Endometrial microvascular endothelial cells (primary cell): ENCODE measurements at regions not wholly inside any gene's neighbourhood (a gene's known extent, or its start where the extent isn't known, plus 50 kb on each side); places are given as distances from the start of the nearest gene placed in this dataset.

Experiments used
- in situ Hi-C: cut with HindIII; loops from 2 replicates; pipeline ENCODE4 v1.10.0; 2017; ENCODE audit warnings: low sequenced_read_pairs, low pct_unique_long_range_greater_than_20kb; ENCODE audit errors: inconsistent ontology term

- in situ Hi-C loops: no loop called here
Measured at GRCh38 chr18:71485611-71486010, 1058.5 kb downstream of the CBLN2 start.

GRCh38 chr18:71471963-71472725 is 1072.0 kb downstream of the CBLN2 start:
- in situ Hi-C loops: no loop called here

- in situ Hi-C loops: no loop called here
Measured at GRCh38 chr18:71456206-71456605, 1087.9 kb downstream of the CBLN2 start.

GRCh38 chr18:71450257-71450656 is 1093.9 kb downstream of the CBLN2 start:
- in situ Hi-C loops: no loop called here

- in situ Hi-C loops: no loop called here
Measured at GRCh38 chr18:71443706-71444480, 1100.2 kb downstream of the CBLN2 start.

GRCh38 chr18:71442731-71443141 is 1101.4 kb downstream of the CBLN2 start:
- in situ Hi-C loops: no loop called here

GRCh38 chr18:71441156-71441555 is 1103.0 kb downstream of the CBLN2 start:
- in situ Hi-C loops: no loop called here

GRCh38 chr18:71437511-71437910 is 1106.6 kb downstream of the CBLN2 start:
- in situ Hi-C loops: no loop called here

- in situ Hi-C loops: no loop called here
Measured at GRCh38 chr18:71433373-71433772, 1110.8 kb downstream of the CBLN2 start.

GRCh38 chr18:71431689-71432088 is 1112.5 kb downstream of the CBLN2 start:
- in situ Hi-C loops: no loop called here

- in situ Hi-C loops: no loop called here
Measured at GRCh38 chr18:71431171-71431570, 1113.0 kb downstream of the CBLN2 start.

- in situ Hi-C loops: no loop called here
Measured at GRCh38 chr18:71426441-71426840, 1117.7 kb downstream of the CBLN2 start.

GRCh38 chr18:71405169-71405809 is 1116.4 kb downstream of the SOCS6 start:
- in situ Hi-C loops: no loop called here

GRCh38 chr18:71403501-71403900 is 1114.7 kb downstream of the SOCS6 start:
- in situ Hi-C loops: no loop called here

- in situ Hi-C loops: no loop called here
Measured at GRCh38 chr18:71398531-71398930, 1109.7 kb downstream of the SOCS6 start.

- in situ Hi-C loops: no loop called here
Measured at GRCh38 chr18:71388148-71388547, 1099.3 kb downstream of the SOCS6 start.

GRCh38 chr18:71374294-71375000 is 1085.6 kb downstream of the SOCS6 start:
- in situ Hi-C loops: no loop called here

- in situ Hi-C loops: no loop called here
Measured at GRCh38 chr18:71371951-71372605, 1083.2 kb downstream of the SOCS6 start.
